DMS53 (cell line): ENCODE measurements at regions not wholly inside any gene's neighbourhood (a gene's known extent, or its start where the extent isn't known, plus 50 kb on each side); places are given as distances from the start of the nearest gene placed in this dataset.

Experiments
- DNase-seq: peaks from one replicate; lab custom pipeline; 2025; lab: John Stamatoyannopoulos, UW

DNA sequence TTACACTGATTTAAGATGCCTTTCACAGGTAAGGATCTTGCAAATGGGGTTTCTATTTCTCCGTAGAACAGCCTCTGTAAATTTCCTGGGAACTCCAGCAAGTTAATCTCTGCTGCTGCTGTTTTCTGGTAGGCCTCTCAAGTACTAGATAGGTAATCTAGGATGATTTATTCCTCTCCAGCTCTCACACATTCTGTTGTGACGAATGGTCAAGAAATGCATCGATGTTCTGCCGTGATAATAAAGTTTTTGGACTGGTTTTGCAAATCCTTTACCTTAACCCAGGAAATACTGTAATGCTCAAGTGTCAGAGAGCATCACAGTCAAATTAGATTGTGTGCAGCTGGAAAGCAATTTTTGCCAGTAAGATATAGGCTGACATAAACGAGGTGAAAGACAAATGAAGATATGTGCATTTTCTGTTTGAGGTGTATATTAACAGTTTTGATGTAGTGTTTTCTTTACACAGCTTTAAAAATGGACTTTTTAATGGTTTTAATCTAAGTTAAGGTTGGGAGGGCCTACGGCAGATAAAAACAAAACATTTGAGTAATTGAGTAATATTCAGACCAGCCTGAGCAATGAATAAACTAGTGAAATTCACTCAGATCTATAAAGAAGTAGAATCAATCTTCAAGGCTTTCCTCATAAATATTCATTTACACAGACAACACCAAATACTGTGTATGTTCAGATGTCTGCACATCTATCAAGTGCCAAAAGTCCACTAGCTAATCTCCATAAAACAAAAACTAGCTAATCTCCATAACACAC is 300.6 kb upstream of the EDIL3 start:
- no peak for DNase-seq

DNA sequence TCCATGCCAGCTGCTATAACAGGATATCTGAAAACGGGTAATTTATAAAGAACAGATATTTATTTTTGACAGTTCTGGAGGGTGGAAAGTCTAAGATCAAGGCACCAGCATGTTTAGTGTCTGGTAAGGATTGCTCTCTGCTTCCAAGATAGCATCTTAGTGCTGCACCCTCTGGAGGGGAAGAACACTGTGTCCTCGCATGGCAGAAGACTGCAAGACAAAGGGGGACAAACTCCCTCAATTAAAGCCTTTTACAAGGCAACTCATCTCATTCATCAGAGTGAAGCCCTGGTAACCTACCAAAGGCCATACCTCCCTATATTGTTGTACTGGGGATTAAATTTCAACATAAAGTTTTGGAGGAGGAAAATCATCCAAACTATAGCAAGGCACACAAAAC is 298.9 kb upstream of the EDIL3 start:
- no peak for DNase-seq

DNA sequence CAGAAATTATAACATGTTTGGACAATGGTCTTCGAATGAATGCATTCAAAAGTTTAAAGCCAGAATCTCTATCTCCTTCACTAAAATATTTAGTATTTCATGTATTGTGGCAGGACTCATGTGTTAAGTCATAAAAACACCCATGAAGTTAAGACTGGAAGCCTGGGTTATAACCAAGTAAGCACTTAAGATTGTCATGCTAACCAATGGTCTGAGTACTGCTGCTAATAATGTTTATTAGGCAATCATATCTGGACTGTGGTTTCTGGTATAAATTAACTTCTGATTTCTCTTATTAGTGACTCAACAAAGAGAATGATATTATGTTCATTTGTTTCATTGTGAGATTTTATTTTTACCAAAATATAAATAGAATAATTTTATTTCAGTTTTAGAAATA is 297.9 kb upstream of the EDIL3 start:
- no peak for DNase-seq

DNA sequence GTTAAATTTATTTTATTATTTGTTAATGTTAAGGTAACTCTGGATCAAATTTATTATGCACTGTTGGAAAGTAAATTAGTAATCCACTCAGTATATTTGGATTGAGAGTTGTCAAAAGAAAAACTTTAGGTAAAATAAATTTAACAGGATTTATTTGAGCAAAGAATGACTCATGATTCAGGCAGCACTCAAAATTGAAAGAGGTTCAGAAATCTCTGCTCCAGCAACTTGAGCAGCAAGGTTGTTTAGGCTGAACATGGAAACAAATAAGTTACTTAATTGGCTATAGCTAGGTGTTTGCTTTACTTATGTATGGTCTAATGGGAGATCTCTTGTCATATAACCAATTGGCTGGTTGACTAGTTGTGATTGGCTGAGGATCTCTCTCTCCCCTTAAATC is 296.2 kb upstream of the EDIL3 start:
- no peak for DNase-seq

DNA sequence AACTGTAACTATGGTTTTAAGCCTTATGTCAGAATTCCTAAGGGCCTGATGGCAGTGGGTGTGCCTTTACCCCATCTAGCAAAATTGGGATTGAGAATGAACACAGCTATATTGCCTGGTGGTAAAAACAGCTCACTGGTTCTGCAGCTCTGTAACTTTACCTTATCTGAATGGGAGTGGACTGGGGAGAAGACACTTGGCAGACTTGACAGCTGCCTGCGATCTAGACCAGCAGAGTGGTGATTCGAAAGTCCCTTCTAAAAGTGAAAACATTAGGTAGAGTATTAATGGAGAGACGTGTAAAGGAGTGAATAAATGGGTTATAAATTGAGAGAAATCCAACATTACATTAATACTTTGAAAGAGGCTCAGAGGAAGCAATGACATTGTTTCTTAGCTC is 289.1 kb upstream of the EDIL3 start:
- no peak for DNase-seq

DNA sequence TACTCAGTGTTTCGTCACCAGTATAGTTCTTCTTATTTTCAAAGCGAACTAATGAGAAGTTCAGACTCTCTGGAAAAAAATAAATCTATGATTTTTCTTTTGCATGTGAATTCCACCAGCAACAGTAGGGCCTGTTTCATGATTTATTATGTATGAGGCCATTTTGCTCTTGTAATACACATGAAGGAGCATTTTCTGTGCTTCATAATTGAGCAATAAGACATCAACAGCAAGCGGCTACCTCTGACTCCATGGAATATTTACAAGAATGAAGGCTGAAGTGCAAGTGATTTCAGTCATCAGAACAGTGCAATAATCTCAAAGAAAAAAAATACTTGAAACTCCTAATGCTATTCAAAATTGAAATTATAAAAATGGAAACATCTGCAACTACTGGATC is 282.9 kb upstream of the EDIL3 start:
- no peak for DNase-seq

DNA sequence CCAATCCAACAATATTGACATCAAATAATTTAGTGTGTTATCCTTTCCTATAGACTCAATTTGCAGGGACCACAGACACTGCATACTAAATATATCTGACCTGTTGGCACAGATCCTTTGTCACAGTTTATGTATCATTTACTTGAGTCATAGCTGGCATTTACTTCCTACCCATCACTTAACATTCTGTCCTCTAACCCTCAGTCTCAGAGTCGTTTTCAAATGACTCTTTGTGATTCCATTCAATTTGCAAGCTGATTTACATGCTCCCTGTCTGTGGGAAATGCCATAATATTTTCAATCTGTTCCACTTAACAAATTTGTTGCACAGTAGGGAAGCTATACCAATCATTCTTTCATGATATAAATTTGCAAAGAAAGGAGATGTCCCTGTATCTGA is 265.7 kb upstream of the EDIL3 start:
- no peak for DNase-seq

DNA sequence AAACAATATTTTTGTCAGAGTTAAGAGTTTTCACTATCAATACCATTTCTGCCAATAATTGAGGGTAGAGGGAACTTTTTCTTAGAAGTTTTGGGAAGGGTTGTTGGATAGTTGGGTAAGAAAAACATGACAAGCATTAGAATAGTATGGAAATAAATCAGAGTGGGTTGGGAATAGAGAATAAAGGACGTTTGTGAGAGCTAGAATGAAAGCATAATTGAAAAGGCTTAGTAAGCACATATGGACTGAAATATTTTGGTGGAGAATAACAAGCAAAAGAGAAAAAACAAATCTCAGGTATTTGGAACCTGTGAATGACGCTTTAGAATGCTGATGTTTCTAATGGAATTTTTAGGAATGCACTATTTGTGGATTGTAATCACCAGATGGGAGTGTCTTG is 262.9 kb upstream of the EDIL3 start:
- DNase-seq = no peak

DNA sequence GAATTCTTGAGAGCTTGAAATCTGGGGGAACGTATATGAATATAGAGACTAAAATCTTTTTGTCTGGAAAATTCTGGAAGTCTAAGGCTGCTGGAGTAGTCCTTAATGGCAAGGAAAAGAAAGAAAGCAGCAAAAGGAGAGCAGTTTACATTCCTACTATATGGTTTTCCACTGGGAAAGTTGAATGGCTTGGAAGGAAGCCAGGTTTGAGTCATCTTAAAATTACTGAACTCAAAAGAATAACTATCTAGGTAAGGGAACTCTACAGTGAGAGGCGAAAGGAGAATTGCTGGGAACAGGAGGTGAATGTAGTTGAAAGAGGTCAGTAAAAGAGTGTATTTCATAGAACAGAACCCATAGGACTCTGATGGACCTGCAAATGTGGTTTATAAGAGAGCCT is 258.1 kb upstream of the EDIL3 start:
- no peak for DNase-seq

DNA sequence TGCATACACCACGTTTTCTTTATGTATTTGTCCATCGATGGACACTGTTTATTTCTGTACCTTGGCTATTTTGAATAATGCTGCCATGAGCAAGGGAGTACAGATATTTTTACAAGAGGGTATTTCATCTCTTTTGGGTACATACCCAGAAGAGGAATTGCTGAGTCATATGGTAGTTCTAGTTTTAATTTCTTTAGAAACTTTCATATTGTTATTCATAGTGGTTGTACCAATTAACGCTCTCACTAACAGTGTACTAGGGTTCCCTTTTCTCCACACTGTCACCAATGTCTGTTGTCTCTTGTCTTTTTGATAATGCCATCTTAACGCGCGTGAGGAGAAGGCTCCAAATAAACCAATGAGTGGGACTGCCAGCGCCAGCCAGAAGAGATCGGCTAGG is 257.6 kb upstream of the EDIL3 start:
- DNase-seq = no peak

DNA sequence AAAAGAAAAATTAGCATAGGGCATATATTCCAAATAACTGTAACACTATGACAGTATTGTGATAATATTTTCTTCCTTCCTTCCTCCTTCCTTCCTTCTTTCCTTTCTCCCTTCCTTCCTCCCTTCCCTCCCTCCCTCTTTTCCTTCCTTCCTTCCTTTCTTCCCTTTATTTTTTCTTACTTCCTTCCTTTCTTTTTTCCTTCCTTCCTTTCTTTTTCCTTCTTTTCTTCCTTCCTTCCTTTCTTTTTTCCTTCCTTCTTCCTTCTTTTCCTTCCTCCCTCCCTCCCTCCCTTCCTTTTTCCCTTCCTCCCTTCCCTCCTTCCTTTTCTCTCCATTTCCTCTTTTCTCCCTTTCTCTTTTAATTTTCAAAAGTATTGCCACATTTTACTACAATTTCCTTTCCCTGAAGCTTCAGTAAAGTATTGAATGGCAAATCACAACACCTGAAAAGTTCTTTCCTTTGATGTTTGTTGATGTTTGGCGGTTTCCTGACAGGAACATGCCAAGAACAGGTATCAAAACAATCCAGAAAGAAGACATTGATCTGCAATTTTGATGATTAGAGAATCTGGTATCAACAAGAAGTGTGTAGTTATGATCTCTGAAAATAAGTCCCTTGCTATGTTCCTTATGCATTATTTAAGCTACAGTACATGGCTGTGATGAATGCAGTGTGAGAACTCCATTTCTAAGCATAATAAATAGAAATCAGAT is 253.1 kb upstream of the EDIL3 start:
- no peak for DNase-seq

DNA sequence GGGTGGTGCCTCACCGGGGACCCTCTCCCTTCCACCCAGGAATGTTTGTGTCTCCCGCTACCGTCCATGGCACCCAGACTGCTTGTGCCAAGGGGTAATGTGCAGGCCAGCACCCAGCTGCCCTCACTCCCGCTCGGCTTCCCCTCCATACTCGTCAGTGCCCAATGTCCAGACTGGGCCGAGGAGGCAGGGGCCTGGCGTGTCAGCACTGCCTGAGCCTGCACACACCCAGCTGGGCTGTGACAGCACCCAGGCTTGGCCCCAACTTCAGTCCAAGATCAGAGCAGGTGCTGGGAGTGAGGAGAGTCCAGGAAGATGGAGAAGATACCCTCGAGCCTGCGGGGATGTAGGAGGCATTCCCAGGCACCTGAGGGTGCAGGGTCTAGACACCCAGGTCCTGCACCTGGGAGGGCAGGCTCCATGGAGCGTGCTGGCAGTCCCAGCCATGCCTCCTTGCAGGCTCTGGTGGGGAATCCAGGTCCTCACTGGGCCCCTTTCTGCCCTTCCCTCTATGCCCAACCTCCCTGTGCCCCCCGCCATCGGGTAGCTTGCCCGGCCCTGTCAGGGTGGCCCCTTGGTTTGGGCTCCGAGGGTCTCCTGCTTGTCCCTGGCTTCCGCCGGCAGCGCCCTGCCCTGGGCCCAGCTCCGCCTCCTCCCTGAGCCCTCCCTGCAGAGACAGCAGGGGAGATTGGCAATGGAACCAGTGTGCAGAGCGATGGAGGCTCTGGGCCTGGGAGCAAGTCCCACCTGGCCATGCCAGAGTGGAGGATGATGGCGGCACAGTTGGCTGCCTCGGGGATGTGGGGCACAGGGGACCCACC is 250.8 kb upstream of the EDIL3 start:
- DNase-seq = no peak

DNA sequence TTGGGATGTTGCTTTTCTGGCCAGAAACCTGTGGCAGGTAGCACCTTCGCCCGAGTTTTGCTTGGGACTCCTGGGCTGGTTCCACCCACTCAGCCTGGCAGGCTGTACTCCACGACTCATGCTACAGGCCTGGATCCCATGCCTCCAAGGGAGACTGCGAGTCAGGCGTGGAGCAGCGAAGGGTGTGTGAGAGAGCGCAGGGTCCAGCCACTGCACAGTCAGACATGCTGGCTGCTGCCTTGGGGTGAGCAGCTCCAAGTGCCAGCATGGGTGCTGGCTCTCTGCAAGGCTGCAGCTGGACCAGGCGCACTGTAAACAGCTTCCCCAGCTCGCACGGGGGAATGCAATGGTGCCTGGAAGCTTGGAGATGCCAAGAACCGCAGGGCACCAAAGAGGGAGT is 249.6 kb upstream of the EDIL3 start:
- DNase-seq = no peak

DNA sequence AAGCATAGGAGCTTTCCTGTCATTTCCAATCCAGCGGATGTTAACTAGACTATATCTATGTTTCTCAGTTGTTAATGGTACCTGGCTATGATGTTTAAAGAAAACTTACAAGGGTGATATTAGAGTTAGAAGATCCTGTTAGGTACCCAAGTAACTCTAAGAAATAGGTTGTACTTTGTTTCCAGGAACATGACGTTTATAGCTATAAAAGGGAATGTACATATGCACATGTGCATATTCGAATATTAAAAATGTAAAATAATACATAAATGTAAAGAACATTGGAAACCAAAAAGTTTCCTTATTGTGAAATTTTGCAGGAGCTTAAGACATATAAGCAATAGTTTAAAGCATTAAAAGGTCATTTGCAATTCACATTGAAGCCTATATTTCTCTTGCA is 247.7 kb upstream of the EDIL3 start:
- no peak for DNase-seq

DNA sequence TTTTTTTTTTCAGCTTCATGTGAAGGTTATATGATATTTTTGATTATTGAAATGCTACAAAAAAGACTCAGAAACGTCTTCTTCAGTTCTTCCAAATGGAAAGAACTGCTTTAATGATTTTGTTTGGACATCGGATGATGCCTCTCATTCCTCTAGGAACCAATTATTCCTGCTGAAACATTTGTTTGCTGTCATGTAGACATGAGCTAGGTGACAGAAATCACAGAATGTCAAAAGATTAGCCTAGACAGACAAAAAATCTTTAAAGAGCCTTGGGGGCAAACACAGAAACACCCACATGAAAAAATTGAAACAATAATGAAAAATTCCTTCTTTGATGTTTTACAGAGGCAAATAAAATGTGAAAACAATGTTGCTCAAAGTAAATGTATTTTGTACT is 244.2 kb upstream of the EDIL3 start:
- no peak for DNase-seq

DNA sequence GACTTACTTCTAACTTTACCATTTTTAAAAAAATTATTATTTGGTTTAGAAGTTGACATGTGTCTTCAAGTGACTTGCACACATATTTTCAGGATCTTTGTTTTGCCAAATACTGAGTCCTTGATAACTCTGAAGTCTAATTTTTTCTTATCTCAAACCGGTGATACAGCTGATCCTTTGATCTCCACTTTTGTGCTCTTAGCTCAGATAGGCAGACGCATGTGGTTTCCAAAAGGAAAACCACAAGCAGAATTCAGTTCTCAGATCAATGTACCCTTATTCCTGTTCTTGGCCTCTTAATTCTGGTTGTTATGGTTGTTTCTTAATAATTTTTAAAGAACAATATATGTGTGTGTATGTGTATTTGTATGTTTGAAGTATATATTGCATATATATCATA is 238.3 kb upstream of the EDIL3 start:
- DNase-seq = no peak

DNA sequence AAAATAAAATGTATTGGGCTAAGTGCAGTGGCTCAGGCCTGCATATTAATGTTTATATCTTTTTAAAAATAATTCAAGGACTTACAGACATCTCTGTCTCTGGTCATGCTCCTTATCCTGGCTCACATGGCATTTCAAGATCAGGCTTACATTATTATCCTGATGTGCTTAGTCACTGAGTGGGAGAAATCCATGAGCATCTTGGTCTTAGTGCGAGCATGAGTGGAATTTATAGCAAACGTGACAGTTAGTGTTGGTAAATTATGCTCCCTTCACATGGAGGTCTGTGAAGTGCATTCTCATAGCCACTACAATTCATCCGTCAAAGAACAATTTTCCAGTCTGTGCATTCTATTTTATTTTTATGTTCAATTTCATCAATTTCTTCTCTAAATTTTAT is 237.8 kb upstream of the EDIL3 start:
- no peak for DNase-seq

DNA sequence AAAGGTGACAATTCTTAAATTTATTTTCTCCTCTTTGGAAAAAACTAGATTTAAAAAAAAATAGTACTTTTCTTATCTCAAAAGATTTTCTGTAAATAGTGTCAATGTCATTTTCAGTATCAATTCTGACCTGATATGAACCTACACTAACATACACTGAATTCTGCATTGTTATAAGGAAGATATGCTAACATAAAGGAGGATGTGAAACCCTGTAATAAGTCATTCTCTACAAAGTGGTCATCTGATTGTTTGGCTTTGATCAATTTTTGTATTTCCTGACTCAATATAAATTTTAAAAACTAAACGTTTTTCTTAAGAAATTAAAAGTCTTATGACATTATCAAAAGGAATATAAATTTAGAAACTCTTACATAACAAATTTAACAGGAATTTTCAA is 233.6 kb upstream of the EDIL3 start:
- no peak for DNase-seq

DNA sequence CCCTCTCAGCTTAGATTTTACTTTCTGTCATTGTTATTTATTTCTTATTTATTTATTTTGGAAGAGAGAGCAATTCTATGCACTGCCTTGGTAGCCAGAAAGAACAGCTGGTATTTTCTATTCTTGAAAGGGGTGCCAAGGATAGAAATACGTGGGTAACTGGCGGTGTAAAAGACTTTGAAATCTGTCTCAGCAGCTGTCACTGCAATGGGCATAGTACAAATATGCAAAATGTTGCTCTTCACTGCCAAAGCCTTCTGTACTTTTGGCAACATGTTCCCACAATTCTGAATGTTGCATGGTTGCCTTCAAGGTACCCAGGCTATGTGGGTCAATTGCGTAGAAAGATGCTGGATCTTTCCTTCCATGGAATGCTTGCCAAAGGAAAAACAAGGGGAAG is 230.2 kb upstream of the EDIL3 start:
- DNase-seq = no peak

DNA sequence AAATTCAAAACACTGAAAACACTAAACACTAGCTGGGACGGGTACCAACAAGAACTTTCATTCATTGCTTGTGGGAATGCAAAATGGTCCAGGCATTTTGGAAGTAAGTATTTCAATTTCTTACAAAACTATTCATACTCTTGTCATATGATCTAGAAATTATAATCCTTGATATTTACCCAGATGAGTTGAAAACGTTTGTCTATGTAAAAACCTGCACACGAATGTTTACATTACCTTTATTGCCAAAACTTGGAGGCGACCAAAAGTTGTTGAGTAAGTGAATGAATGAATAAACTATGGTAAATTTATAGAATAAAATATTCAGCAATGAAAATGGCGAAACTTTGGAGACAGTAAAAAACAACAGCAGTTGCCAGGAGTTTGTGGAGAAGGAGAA is 222.1 kb upstream of the EDIL3 start:
- DNase-seq = no peak

DNA sequence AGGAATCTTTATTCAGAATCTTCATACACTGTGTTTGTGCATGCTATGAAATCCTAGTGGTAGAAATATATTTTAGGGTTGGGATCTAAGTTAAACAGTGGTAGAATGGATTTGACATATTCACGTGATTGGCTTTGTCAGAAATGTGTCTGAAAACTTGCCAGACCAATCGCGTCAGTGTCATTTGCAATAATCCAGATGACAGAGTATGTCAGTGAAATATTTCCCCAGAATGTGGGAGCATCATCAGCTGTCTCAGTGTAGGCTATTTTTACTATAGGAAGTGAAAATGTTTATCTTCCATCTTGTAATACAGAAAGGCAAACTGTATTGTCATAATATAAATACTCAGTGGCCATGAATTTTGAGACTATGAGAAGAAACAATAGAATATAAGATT is 220.6 kb upstream of the EDIL3 start:
- no peak for DNase-seq

DNA sequence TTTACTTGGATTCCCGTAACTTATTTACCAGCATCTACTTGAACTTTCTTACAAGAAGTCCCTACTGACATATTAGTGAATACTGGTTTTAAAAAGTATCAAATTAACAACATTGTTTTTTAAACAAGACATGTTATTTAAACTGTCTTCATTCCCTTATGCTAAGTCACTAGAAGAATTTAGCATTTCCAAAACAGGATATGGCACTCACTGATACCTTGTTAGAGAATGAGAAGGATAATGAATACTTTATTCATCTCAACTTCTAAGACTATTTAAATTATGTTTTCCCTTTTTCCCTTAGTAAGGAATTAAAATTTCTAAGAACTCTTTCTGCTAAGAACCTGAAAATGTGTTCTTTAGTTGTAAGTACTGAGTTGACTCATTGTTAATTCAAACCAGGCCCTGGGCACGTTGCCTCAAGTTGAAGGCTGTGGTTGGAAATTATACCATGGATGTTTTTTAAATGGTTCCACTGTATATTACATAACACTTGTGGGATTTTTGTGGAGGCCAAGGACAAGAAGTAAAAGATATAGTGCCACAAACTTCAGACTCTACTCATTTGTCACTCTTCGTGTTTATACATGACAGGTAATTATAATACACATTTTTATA is 219.0 kb upstream of the EDIL3 start:
- DNase-seq = no peak

DNA sequence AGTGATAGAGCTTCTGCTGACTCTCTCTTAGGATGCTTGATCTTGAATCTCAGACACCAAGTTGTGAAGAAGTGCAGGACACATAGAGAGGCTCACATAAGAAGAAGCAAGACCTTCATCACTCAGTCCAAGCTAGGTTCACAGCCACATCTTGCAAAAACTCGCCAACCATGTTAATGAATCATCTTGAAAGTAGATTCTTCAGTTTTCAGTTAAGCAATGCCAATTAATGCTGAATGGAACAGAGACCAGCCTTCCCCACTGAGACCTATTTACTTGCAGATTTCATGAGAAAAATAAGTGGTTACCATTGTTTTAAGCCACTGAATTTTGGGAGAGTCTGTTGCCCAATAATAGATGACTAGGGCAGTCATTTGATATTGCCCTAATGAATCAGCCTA is 217.7 kb upstream of the EDIL3 start:
- no peak for DNase-seq
